ENCODE measurements at regions not wholly inside any gene's neighbourhood (a gene's known extent, or its start where the extent isn't known, plus 50 kb on each side); places are given as distances from the start of the nearest gene placed in this dataset.

DNA sequence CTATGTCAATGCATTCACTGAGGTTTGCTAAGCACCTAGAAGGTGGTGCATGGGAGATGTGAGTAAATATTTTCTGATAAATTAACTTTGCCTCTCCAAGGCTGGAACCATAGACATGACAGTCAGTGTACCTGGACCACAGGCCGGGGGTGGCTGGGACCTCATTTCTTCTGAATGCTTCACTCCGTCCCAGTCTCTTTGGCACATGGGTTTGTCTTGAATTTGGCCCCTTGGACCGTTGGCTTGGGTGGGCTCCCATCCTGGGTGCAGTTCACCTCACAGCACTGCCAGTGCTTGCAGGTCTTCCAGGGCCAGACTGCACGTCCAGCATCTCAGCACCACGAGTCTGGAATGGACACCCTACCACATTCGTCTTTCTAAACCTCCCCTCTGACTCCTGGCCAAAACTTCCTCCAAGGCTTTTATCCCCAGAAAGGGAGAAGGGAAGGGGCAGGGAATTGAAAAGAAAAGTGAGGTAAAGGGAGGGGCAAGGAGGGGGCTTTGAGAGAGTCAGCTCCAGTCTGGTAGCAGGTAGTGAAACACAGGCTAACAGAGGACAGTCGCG lies 267.8 kb downstream of the MED10 start:
- Histone ChIP-seq H3K27me3 (ENCODE audit: control insufficient read depth in 2 of 2, insufficient read depth in 2 of 2, low read length in 2 of 2) (no peaks in the 10 kb centered on the region), H3K9me3 (replicated peaks; ENCODE audit: control insufficient read depth, insufficient read depth, low read length) (peaks cover 3% of the 10 kb centered on the region), H2AFZ (ENCODE audit: low read depth, low read length) (no peak overlapping the region), H4K20me1 (replicated peaks; ENCODE audit: control insufficient read depth, extremely low read depth, insufficient read depth, low read length) (no peaks in the 10 kb centered on the region), H3K4me3 (replicated peaks in 1 of 3; ENCODE audit: insufficient read depth in 1 of 3, low read depth in 1 of 3, low read length in 3 of 3) (no peak overlapping the region), H3K9me1 (replicated peaks; ENCODE audit: control insufficient read depth, extremely low read depth, insufficient read depth, low read length) (no peaks in the 10 kb centered on the region), H3K4me2 (ENCODE audit: insufficient read depth, low read length) (no peak overlapping the region), H3K9ac (replicated peaks; ENCODE audit: extremely low read depth, insufficient read depth, low read length) (no peak overlapping the region), H3K79me2 (ENCODE audit: control insufficient read depth, insufficient read depth, low read length) (no peaks in the 10 kb centered on the region), H3K4me1 (ENCODE audit: control insufficient read depth, extremely low read depth, insufficient read depth, low read length) (no peaks in the 10 kb centered on the region), H3K27ac (ENCODE audit: insufficient read depth, low read depth, low read length) (no peak overlapping the region), H3K36me3 (ENCODE audit: control insufficient read depth in 2 of 2, extremely low read depth in 1 of 2, insufficient read depth in 2 of 2, low read length in 2 of 2) (no peaks in the 10 kb centered on the region)
- intact Hi-C loops (cut with micrococcal nuclease) (no loop called here), dilution Hi-C loops (cut with MboI; ENCODE audit: extremely low pct_ligation_motif_present, low sequenced_read_pairs) (no loop called here)
- no peak for DNase-seq (ENCODE audit: low read depth, low spot score)
- no peak for FAIRE-seq
- ChIA-PET CTCF (no interaction called here), POLR2A (no interaction called here)
- TF ChIP-seq FOS (IDR thresholded peaks at IDR 0.05; ENCODE audit: borderline replicate concordance, insufficient read depth, low read length), result no peak
- no peak for TF ChIP-seq MYC (IDR thresholded peaks at IDR 0.05; ENCODE audit: low read depth, low read length)
- TF ChIP-seq, protein P1, sequence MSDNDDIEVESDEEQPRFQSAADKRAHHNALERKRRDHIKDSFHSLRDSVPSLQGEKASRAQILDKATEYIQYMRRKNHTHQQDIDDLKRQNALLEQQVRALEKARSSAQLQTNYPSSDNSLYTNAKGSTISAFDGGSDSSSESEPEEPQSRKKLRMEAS (IDR thresholded peaks at IDR 0.05; ENCODE audit: insufficient read depth, insufficient read length), result no peak
- TF ChIP-seq POLR2AphosphoS5 (IDR thresholded peaks at IDR 0.05; ENCODE audit: insufficient read depth, low read depth, low read length), result no peak
- TF ChIP-seq, protein P2, sequence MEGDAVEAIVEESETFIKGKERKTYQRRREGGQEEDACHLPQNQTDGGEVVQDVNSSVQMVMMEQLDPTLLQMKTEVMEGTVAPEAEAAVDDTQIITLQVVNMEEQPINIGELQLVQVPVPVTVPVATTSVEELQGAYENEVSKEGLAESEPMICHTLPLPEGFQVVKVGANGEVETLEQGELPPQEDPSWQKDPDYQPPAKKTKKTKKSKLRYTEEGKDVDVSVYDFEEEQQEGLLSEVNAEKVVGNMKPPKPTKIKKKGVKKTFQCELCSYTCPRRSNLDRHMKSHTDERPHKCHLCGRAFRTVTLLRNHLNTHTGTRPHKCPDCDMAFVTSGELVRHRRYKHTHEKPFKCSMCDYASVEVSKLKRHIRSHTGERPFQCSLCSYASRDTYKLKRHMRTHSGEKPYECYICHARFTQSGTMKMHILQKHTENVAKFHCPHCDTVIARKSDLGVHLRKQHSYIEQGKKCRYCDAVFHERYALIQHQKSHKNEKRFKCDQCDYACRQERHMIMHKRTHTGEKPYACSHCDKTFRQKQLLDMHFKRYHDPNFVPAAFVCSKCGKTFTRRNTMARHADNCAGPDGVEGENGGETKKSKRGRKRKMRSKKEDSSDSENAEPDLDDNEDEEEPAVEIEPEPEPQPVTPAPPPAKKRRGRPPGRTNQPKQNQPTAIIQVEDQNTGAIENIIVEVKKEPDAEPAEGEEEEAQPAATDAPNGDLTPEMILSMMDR (IDR thresholded peaks at IDR 0.05; ENCODE audit: extremely low read depth in 1 of 2, insufficient read depth in 1 of 2, low read depth in 1 of 2, low read length in 2 of 2), result no peak
- TF ChIP-seq JUN (IDR thresholded peaks at IDR 0.05; ENCODE audit: borderline replicate concordance, insufficient read depth, insufficient read length, low read depth), result no peak
- TF ChIP-seq POLR2A (IDR thresholded peaks at IDR 0.05; ENCODE audit: low read depth, low read length), result no peak
- no peak for TF ChIP-seq GATA2 (IDR thresholded peaks at IDR 0.05; ENCODE audit: insufficient read depth, insufficient read length, low read depth, low read length)
- TF ChIP-seq EZH2 (IDR thresholded peaks at IDR 0.05; ENCODE audit: borderline replicate concordance, low read depth, low read length, severe bottlenecking), result no peak
- BruUV-seq (replicated peaks), result no TSS peak
